ENCODE measurements at regions not wholly inside any gene's neighbourhood (a gene's known extent, or its start where the extent isn't known, plus 50 kb on each side); places are given as distances from the start of the nearest gene placed in this dataset.

- TF ChIP-seq CTCF (IDR thresholded peaks at IDR 0.05), result no peak
- TF ChIP-seq POLR2A (IDR thresholded peaks at IDR 0.05), result no peak
These were observed 134.7 kb upstream of the KIRREL3 start for GRCh38 chr11:127135256-127135655.

Measured in body of pancreas (tissue), 4 donors.